A549 (cell line): ENCODE measurements at regions not wholly inside any gene's neighbourhood (a gene's known extent, or its start where the extent isn't known, plus 50 kb on each side); places are given as distances from the start of the nearest gene placed in this dataset.

Source experiments
- HDAC2 ChIP-seq: fragments of 200-600 bp; sonication (generic); IDR thresholded peaks from 2 replicates; pipeline ENCODE4 v1.6.1; 2016
- HOXA7 ChIP-seq: fragments of 250-450 bp; sonication (Bioruptor Pico); IDR thresholded peaks from 2 replicates; pipeline ENCODE4 v1.5.0; 2020; ENCODE audit warnings: mild to moderate bottlenecking, moderate library complexity
- JUNB ChIP-seq: fragments of >200 bp; sonication (Bioruptor Twin); formaldehyde crosslinking; IDR thresholded peaks from 2 replicates; pipeline ENCODE4 v1.6.1; 2016
- MAFK ChIP-seq: fragments of 450-650 bp; IDR thresholded peaks from 2 replicates; pipeline ENCODE4 v1.6.1; 2014; ENCODE audit not compliant: partially characterized antibody
- POLR2A ChIP-seq: IDR thresholded peaks from 2 replicates; pipeline ENCODE4 v1.6.1; 2012; ENCODE audit warnings: mild to moderate bottlenecking, low read length
- RAD21 ChIP-seq, 2 experiments: fragments of >200 bp in 1 of 2; sonication (Bioruptor Twin) in 1 of 2; formaldehyde crosslinking in 1 of 2; IDR thresholded peaks in 1 of 2; conservative IDR thresholded peaks in 1 of 2; 2 replicates in 1 of 2; 3 replicates in 1 of 2; pipeline ENCODE4 v1.6.1; 2012 to 2018; ENCODE audit warnings: inconsistent platforms in 1 of 2
- ZFP36 ChIP-seq: fragments of 450-650 bp; IDR thresholded peaks from 2 replicates; pipeline ENCODE4 v1.6.1; 2014; ENCODE audit warnings: borderline replicate concordance; ENCODE audit not compliant: partially characterized antibody
- TF ChIP-seq, protein P1 (sequence below): fragments of >200 bp; sonication (Bioruptor Twin); formaldehyde crosslinking; IDR thresholded peaks from 3 replicates; pipeline ENCODE4 v1.5.1; 2016
- TF ChIP-seq, protein P2 (sequence below): IDR thresholded peaks from 2 replicates; pipeline ENCODE4 v1.6.1; 2012
- TF ChIP-seq, protein P3 (sequence below): IDR thresholded peaks from 2 replicates; pipeline ENCODE4 v1.6.1; 2012; ENCODE audit warnings: low read depth, borderline replicate concordance

DNA sequence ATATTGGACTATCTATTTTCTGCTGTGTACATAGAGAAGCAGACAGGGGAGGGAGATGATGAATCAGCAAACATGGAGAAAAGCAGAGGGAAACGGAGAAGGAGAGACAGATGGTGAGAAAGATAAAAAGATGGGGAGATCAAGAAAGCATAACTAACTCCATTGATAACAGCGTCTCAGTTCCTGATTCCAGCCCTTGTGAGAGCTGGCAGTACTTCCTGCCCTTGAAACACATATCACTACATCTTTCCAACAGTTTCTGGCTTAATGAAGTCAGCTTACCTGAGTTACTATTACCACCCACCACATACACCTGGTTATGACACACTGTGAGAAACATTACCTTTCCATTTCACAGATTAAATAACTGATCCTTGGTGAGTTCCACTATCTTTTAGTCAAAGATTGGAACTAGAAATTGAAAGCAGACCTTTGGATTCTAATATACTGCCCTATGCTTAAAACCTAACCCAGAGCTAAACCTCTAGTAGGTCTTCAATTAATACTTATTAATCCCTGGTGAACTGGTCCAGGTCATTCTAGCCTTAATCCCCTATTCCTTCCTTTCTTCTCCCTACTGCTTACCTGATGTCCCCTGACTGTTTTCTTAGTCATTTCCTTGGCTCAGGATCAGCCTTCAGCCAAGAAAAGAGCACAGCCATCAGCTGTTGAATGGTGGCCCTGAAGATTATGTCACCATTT is 346.6 kb upstream of the CCL2 start:
- TF ChIP-seq ZFP36 = no peak
- no peak for TF ChIP-seq JUNB
- TF ChIP-seq HDAC2 = no peak
- TF ChIP-seq HOXA7 = no peak
- TF ChIP-seq, protein P1, sequence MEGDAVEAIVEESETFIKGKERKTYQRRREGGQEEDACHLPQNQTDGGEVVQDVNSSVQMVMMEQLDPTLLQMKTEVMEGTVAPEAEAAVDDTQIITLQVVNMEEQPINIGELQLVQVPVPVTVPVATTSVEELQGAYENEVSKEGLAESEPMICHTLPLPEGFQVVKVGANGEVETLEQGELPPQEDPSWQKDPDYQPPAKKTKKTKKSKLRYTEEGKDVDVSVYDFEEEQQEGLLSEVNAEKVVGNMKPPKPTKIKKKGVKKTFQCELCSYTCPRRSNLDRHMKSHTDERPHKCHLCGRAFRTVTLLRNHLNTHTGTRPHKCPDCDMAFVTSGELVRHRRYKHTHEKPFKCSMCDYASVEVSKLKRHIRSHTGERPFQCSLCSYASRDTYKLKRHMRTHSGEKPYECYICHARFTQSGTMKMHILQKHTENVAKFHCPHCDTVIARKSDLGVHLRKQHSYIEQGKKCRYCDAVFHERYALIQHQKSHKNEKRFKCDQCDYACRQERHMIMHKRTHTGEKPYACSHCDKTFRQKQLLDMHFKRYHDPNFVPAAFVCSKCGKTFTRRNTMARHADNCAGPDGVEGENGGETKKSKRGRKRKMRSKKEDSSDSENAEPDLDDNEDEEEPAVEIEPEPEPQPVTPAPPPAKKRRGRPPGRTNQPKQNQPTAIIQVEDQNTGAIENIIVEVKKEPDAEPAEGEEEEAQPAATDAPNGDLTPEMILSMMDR = no peak
- no peak for TF ChIP-seq POLR2A
- TF ChIP-seq MAFK = no peak
- TF ChIP-seq, protein P2, sequence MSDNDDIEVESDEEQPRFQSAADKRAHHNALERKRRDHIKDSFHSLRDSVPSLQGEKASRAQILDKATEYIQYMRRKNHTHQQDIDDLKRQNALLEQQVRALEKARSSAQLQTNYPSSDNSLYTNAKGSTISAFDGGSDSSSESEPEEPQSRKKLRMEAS = no peak
- no peak for TF ChIP-seq RAD21 (conservative IDR thresholded peaks at IDR 0.05 in 1 of 2, IDR thresholded peaks at IDR 0.05 in 1 of 2)
- TF ChIP-seq, protein P3, sequence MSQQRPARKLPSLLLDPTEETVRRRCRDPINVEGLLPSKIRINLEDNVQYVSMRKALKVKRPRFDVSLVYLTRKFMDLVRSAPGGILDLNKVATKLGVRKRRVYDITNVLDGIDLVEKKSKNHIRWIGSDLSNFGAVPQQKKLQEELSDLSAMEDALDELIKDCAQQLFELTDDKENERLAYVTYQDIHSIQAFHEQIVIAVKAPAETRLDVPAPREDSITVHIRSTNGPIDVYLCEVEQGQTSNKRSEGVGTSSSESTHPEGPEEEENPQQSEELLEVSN = no peak
